ENCODE measurements at regions not wholly inside any gene's neighbourhood (a gene's known extent, or its start where the extent isn't known, plus 50 kb on each side); places are given as distances from the start of the nearest gene placed in this dataset.

GRCh38 chr3:109831403-109831802, 494.1 kb upstream of the DPPA4 start:
- no peak for TF ChIP-seq CTCF (IDR thresholded peaks at IDR 0.05; ENCODE audit: control extremely low read depth, extremely low read depth, low read depth, missing control alignments)
- DNase-seq (ENCODE audit: extremely low spot score): no peak
- POLR2A ChIA-PET: no interaction called here
- CTCF ChIA-PET: no interaction called here

GRCh38 chr3:109835958-109836357, 498.6 kb upstream of the DPPA4 start:
- ChIA-PET CTCF (interaction anchor here (1.1 kb wide), 1 partner anchor 9 kb away, joined by 4 read pairs; no protein-coding TSS in a partner anchor), POLR2A (no interaction called here)
- no peak for TF ChIP-seq CTCF (IDR thresholded peaks at IDR 0.05; ENCODE audit: control extremely low read depth, extremely low read depth, low read depth, missing control alignments)
- DNase-seq (ENCODE audit: extremely low spot score): no peak

GRCh38 chr3:109851854-109852253, 514.5 kb upstream of the DPPA4 start:
- ChIA-PET POLR2A (no interaction called here), CTCF (interaction anchor here (1.0 kb wide), 1 partner anchor 11 kb away, joined by 3 read pairs; no protein-coding TSS in a partner anchor)

GRCh38 chr3:109852283-109852682, 514.9 kb upstream of the DPPA4 start:
- no peak for DNase-seq (ENCODE audit: extremely low spot score)
- TF ChIP-seq CTCF (IDR thresholded peaks at IDR 0.05; ENCODE audit: control extremely low read depth, extremely low read depth, low read depth, missing control alignments): no peak
- ChIA-PET POLR2A (no interaction called here), CTCF (interaction anchor here (1.0 kb wide), 1 partner anchor 10 kb away, joined by 3 read pairs; no protein-coding TSS in a partner anchor)

More at GRCh38 chr3:109851854-109852253, 514.5 kb upstream of the DPPA4 start:
- no peak for TF ChIP-seq CTCF (IDR thresholded peaks at IDR 0.05; ENCODE audit: control extremely low read depth, extremely low read depth, low read depth, missing control alignments)
- DNase-seq (ENCODE audit: extremely low spot score): no peak

- ChIA-PET POLR2A (no interaction called here), CTCF (interaction anchor here (1.0 kb wide), 1 partner anchor 9 kb away, joined by 3 read pairs; no protein-coding TSS in a partner anchor)
- no peak for DNase-seq (ENCODE audit: extremely low spot score)
- TF ChIP-seq CTCF (IDR thresholded peaks at IDR 0.05; ENCODE audit: control extremely low read depth, extremely low read depth, low read depth, missing control alignments): no peak
Measured at GRCh38 chr3:109853077-109853731, 515.9 kb upstream of the DPPA4 start.

GRCh38 chr3:109863701-109864100, 526.4 kb upstream of the DPPA4 start:
- POLR2A ChIA-PET: no interaction called here
- CTCF ChIA-PET: no interaction called here
- TF ChIP-seq CTCF (IDR thresholded peaks at IDR 0.05; ENCODE audit: control extremely low read depth, extremely low read depth, low read depth, missing control alignments): no peak
- DNase-seq (ENCODE audit: extremely low spot score): no peak

All from GM10248 (cell line).